Psoas muscle (tissue), 7 donors: ENCODE measurements at regions not wholly inside any gene's neighbourhood (a gene's known extent, or its start where the extent isn't known, plus 50 kb on each side); places are given as distances from the start of the nearest gene placed in this dataset.

Source experiments
- ATAC-seq, 4 donors: fragments of 200-7000 bp; cut with Tn5 transposase; one replicate each; pipeline ENCODE4 v1.9.1; 2020; ENCODE audit warnings: moderate library complexity in 3 of 4, mild to moderate bottlenecking in 2 of 4
- DNase-seq, 2 donors: peaks; one replicate each; pipeline ENCODE4 v3.0.0-alpha.2; 2020
- H3K27ac ChIP-seq: fragments of 200-600 bp; one replicate; pipeline ENCODE4 v1.8.0; 2022
- H3K27me3 ChIP-seq, 3 donors: fragments of 200-600 bp in 1 of 3; one replicate each; pipeline versions ENCODE4 v1.6.1 to v1.8.0; 2013 to 2022; ENCODE audit warnings: low read length in 2 of 3, mild to moderate bottlenecking in 2 of 3, moderate library complexity in 1 of 3; ENCODE audit not compliant: insufficient read depth in 3 of 3
- H3K36me3 ChIP-seq, 2 donors: fragments of 200-600 bp in 1 of 2; one replicate each; pipeline versions ENCODE4 v1.6.1 to v1.8.0; 2013 to 2022; ENCODE audit warnings: low read depth in 1 of 2, mild to moderate bottlenecking in 1 of 2, moderate library complexity in 1 of 2; ENCODE audit not compliant: insufficient read depth in 1 of 2
- H3K4me1 ChIP-seq: fragments of 200-600 bp; one replicate; pipeline ENCODE4 v1.8.0; 2022
- H3K4me3 ChIP-seq: fragments of 200-600 bp; one replicate; pipeline ENCODE4 v1.8.0; 2022; ENCODE audit warnings: mild to moderate bottlenecking
- H3K9me3 ChIP-seq: fragments of 200-600 bp; one replicate; pipeline ENCODE4 v1.8.0; 2022
- WGBS, 3 donors: extraction: QIAGEN DNeasy Blood & Tissue Kit; methylation state at CpG; one replicate each; pipeline versions ENCODE4 v1.1.6 to v1.1.7; 2013; 5-methylcytosine and 5-hydroxymethylcytosine counted together
- intact Hi-C, 2 donors: fragments of 100-400 bp; cut with DNase I; formaldehyde crosslinking; loops; one replicate each; pipeline versions ENCODE4 v1.11.0 to v1.14.2; 2022
- TF ChIP-seq, protein P1 (sequence below): fragments of 200-600 bp; IDR thresholded peaks from one replicate; pipeline ENCODE4 v1.8.0; 2022; ENCODE audit warnings: antibody characterized with exemption
- donor health status: healthy with polysubstance abuse.
- donor health status: DM: no; HTN: no; CAD: no; lungs with moderate emphysema.
- donor health status: Bipolar disorder and iron deficiency.
- donor health status: healthy.
- donor health status: DM: yes; HTN: yes; CAD: no.
- donor health status: DM: no; HTN: no; CAD: no.
- donor health status: DM: yes; HTN: yes; CAD: no.

DNA sequence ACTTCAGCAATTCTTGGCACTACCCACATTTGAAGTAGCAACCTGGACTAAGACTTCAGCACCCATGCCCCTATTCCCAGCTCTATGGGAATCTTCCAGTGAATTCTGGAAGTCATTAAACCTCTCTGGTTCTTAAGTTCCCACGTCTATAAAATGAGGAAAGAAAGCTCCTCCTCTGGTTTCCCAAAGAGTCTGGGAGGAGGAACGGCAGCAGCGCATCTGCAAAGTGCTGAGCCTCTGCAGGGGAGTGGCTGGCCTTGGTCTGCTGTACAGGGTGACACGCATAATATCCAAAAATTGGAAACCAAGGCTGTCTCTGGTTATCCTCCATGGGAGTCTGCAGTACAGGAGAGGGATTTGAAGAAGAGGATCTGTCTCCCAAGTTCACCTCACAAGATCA, 73.6 kb upstream of the TP53I11 start:
- no peak overlapping the region for H3K4me3 ChIP-seq
- no peak overlapping the region for H3K27ac ChIP-seq
- H3K9me3 ChIP-seq: no peaks in the 10 kb centered on the region
- no peaks in the 10 kb centered on the region for H3K36me3 ChIP-seq
- DNase-seq: no peak
- H3K4me1 ChIP-seq: peaks cover 31% of the 10 kb centered on the region
- intact Hi-C loops: loop anchor here in 1 of 2 donors (5.0 kb wide), 1 partner anchor 72 kb away; the partner anchor contains the start of gene TP53I11
- WGBS, 3 donors: 69 to 73% (median 72%) methylated on average over 4 of the region's 4 CpGs
- H3K27me3 ChIP-seq: no peaks in the 10 kb centered on the region
- TF ChIP-seq, protein P1, sequence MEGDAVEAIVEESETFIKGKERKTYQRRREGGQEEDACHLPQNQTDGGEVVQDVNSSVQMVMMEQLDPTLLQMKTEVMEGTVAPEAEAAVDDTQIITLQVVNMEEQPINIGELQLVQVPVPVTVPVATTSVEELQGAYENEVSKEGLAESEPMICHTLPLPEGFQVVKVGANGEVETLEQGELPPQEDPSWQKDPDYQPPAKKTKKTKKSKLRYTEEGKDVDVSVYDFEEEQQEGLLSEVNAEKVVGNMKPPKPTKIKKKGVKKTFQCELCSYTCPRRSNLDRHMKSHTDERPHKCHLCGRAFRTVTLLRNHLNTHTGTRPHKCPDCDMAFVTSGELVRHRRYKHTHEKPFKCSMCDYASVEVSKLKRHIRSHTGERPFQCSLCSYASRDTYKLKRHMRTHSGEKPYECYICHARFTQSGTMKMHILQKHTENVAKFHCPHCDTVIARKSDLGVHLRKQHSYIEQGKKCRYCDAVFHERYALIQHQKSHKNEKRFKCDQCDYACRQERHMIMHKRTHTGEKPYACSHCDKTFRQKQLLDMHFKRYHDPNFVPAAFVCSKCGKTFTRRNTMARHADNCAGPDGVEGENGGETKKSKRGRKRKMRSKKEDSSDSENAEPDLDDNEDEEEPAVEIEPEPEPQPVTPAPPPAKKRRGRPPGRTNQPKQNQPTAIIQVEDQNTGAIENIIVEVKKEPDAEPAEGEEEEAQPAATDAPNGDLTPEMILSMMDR: no peak
- ATAC-seq: no peak

DNA sequence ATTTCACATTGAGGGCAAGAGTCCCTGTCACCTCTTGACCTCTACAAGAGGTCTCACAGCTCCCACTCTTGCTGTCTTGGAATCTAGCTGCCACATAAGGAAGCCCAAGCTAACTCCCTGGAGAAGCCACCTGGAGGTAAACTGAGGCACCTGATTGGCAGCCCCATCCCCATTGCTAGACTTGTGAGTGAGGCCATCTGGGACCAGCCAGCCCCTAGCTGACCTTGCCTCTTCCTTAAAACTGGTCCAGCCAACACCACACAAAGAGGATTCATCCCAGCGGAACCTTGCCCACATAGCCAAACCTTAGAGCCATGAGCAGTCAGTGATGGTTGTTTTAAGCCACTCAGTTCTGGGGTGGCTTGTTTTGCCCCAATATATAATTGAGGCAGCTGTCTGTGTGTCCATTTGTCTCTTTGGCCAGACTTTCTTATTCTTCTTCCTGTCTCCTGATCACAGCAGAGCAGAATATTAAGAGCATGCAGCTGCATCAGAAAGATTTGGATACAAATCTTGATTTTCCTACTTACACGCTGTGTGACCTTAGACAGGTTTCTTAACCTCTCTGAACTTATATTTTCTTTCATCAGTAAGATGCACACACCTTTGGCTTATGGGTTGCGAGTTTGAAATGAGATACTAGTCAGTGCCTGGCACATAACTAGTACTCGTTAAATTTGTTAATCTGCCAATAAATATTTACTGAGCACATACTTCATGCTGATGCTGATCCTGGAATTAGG, 74.3 kb upstream of the TP53I11 start:
- TF ChIP-seq, protein P1: no peak
- intact Hi-C loops: loop anchor here in 1 of 2 donors (5.0 kb wide), 1 partner anchor 73 kb away; the partner anchor contains the start of gene TP53I11
- H3K36me3 ChIP-seq: no peaks in the 10 kb centered on the region
- peaks cover 31% of the 10 kb centered on the region for H3K4me1 ChIP-seq
- peak overlapping the region; percentile 41 for H3K27ac ChIP-seq
- ATAC-seq (no peak), DNase-seq (no peak)
- H3K27me3 ChIP-seq: no peaks in the 10 kb centered on the region
- H3K9me3 ChIP-seq: no peaks in the 10 kb centered on the region
- 79 to 86% (median 81%) methylated on average over 4 of the region's 4 CpGs for WGBS, 3 donors
- H3K4me3 ChIP-seq: no peak overlapping the region

DNA sequence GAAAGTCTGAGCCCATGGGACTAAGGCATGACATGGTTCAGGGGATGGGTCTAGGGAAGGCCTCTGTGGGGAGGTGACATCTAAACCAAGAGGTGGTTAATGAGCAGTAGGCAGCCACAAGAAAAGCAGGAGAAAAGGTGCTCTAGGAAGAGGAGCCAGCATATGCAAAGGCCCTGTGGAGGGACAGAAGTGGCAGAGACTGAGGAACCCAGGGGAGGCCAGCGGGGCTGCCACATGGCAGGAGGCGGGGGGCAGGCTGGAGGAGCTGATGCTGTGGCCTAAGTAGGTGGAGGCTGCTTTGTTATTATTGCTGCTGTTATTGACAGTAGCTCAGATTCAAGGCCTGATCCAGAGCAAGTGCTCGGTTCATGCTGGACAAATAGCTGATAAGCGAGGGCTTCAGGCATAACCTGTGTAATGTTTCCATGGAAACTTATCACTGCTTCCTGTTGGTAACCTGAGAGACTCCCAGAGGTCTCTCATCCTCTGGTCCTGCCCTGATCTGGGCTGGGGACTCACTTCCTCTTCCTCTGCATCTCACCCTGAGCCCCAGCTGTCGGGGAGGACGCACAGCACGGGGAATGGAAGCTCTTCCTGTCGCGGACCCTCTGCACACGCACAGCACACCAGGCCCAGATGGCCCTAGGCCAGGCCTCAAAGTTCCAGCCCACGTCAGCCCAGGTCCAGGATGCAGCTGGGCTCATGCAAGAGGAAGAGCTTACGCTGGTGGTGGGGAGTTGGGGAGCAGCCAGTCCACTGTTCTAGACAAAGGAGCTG, 75.2 kb upstream of the TP53I11 start:
- Histone ChIP-seq H3K27ac (peak overlapping the region; percentile 41), H3K36me3 (no peaks in the 10 kb centered on the region), H3K4me3 (no peak overlapping the region), H3K27me3 (no peaks in the 10 kb centered on the region), H3K9me3 (no peaks in the 10 kb centered on the region), H3K4me1 (peaks cover 27% of the 10 kb centered on the region)
- ATAC-seq (peak in 3 of 4 donors; percentile 29 to 40 (median 38)), DNase-seq (peak; percentile 66 to 85)
- intact Hi-C loops: no loop called here
- WGBS, 3 donors: 51 to 58% (median 54%) methylated on average over 12 of the region's 12 CpGs
- TF ChIP-seq, protein P1: no peak

DNA sequence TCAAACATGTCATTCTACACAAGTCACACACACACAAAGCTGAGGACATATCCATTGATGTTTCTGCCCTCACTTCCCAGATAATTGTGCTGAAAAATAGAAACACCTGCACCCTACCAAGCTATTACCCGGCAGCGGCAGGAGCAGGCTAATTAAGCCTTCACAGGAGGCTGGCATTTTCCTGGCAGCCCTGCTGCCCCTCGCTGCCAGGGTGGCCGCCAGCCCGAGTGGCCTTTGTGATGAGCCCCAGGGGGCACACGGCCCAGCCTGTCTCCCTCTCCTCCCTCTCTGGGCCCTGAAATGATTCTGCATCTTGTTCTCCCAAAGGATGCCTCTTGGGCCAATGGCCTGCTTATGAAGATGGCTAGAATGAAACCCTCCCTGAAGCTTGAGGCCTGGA, 76.2 kb upstream of the TP53I11 start:
- Histone ChIP-seq H3K27me3 (no peaks in the 10 kb centered on the region), H3K4me3 (no peak overlapping the region), H3K4me1 (peaks cover 19% of the 10 kb centered on the region), H3K9me3 (no peaks in the 10 kb centered on the region), H3K27ac (peak overlapping the region; percentile 48), H3K36me3 (no peaks in the 10 kb centered on the region)
- TF ChIP-seq, protein P1: no peak
- ATAC-seq (no peak), DNase-seq (no peak)
- intact Hi-C loops: no loop called here
- WGBS, 3 donors: 19 to 31% (median 20%) methylated on average over 4 to 6 of the region's 6 CpGs
